CD4-positive, alpha-beta T cell treated with Interleukin-12 subunit alpha and Interleukin-12 subunit beta, for 1 hour (primary cell): ENCODE measurements at regions not wholly inside any gene's neighbourhood (a gene's known extent, or its start where the extent isn't known, plus 50 kb on each side); places are given as distances from the start of the nearest gene placed in this dataset.

Source experiments
- DNase-seq: peaks from one replicate; pipeline ENCODE4 v3.0.0-alpha.2; 2020

DNA sequence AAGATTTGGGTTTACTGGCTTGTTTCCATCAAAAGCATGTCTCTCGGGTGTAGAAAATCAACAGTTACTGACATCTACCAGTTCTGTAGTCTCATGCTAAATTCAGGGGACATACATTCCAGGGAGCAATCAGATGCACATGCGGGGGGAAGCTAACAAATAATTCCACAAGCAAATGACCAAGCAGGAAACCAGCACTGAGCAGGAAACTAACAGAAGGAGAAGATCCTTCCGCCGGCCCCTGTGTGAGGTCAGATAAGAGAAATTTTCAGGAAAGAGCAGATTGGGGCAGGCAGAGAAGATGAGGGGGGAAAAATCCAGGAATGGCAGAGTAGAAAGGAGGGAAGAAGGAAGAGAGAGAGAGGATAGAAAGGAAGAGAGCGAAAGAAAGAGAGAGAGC lies 127.6 kb upstream of the TMCC3 start:
- DNase-seq: no peak

DNA sequence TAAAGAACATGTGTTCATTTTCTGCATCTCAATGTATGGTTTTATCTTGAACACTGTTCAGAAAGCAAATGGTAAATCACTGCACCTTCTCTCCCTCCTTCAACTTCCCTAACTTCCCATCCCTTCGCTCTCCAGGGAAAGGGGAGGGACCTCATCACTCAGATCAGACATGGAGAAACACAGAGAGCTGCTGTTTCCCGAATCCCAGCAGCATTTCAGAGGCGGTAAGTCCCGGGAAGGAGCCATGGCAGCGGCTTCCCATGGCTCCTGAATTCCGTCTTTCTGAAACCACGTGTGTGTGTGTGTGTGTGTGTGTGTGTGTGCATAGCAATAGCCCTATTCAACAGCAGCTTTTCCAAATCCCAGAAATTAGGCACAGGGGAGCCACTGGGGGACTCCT lies 125.4 kb upstream of the TMCC3 start:
- DNase-seq: no peak

DNA sequence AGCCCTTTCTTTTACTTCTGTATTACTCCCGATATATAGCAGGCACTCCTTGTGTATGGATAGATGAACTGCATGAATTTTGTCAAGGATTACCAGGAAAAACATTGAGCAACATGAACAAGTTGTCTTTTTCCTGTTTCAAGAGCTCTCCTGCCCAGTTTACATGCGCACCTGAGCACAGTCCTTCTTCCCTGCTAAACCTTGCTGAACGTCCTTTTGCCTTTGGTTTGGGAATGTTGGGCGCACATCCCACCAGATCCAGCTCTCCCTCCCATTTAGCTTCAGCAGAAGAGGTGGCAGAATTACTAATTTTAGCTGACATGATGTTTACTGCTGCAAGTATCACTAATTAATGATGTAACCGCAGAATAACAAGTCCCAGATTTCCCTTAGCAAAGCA lies 121.4 kb upstream of the TMCC3 start:
- no peak for DNase-seq

GRCh38 chr12:94771199-94771598 lies 120.8 kb upstream of the TMCC3 start:
- DNase-seq: no peak

- no peak for DNase-seq
These were observed 120.4 kb upstream of the TMCC3 start for GRCh38 chr12:94770791-94771190.

- no peak for DNase-seq
These were observed 119.7 kb upstream of the TMCC3 start for GRCh38 chr12:94769776-94770759.

- DNase-seq: no peak
These were observed 118.7 kb upstream of the TMCC3 start for GRCh38 chr12:94769047-94769420.

GRCh38 chr12:94768398-94769046 lies 118.2 kb upstream of the TMCC3 start:
- no peak for DNase-seq

GRCh38 chr12:94767956-94768355 lies 117.6 kb upstream of the TMCC3 start:
- no peak for DNase-seq

DNA sequence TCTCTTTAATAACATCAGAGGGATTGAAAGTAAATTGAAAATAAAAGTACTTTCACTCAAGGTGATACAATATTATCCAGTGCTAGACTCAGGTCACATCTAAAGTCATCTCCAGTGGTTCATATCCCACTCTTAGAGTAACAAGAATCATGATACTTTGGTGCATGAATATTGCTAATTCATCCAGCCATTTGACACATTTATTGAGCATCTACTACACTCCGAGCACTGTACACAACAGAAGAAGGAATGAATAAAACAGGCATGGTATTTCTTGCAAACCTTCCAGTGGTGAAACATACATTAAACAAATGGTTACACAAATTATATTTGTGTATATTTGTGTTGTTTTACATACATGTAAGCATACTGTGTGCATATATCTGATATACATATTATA lies 116.0 kb upstream of the TMCC3 start:
- no peak for DNase-seq

DNA sequence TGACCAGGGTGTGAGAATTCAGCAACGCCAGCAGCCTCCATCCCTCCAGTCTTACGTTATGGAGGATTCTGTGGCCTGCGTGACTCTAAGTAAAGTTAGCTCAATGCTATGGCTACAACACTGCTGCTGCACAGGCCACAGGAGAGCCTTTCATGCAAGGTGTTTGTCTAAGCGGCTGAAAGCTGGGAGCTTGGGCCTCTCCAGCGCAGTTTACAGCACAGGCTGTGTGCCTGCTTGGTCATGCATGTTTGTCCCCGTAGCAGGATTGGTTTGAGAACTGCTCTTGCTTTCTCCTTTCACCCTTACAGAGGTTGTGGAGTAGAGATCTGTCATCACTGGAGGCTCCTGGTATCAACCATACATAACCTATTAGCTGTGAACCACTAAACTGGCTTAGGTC lies 113.1 kb upstream of the TMCC3 start:
- DNase-seq: no peak

DNA sequence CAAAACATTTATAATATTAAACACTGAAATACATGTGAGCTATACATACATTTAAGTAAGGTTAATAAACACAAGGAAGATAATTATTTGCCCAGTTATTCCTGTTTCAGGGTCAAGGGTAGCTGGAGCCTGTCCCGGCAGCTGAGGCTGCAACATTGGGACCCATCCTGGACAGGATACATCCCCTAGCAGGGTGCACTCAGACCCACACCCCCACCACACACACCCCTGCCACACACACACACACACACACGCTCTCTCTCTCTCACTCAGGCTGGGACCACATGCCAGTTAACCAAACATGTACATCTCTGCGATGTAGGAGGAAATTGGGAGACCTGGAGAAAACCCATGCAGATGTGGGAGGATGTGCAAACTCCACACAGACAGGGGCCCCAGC lies 112.6 kb upstream of the TMCC3 start:
- DNase-seq: no peak

- DNase-seq: no peak
These were observed 112.0 kb upstream of the TMCC3 start for GRCh38 chr12:94762259-94762942.

GRCh38 chr12:94761559-94761958 lies 111.2 kb upstream of the TMCC3 start:
- no peak for DNase-seq

DNA sequence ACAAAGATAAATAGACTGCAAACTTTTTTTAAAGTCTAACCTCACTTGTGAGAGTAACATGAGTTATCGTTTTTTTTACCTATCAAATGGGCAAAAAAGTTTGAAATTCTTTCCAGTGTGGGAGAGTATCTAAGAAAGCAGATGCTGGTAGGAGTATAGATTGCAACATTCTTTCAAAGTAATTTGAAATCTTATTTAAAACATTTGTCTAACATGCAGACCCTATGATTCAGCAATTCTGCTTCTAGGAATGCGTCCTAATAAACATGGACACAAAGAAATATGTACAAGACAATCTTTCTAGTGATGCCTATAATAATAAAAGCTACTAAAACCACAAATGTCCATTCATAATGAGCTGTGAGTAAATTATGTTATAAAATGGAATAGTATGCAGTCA lies 110.4 kb upstream of the TMCC3 start:
- DNase-seq: no peak

GRCh38 chr12:94756789-94757188 lies 106.4 kb upstream of the TMCC3 start:
- no peak for DNase-seq

- no peak for DNase-seq
These were observed 105.2 kb upstream of the TMCC3 start for GRCh38 chr12:94755598-94755997.

DNA sequence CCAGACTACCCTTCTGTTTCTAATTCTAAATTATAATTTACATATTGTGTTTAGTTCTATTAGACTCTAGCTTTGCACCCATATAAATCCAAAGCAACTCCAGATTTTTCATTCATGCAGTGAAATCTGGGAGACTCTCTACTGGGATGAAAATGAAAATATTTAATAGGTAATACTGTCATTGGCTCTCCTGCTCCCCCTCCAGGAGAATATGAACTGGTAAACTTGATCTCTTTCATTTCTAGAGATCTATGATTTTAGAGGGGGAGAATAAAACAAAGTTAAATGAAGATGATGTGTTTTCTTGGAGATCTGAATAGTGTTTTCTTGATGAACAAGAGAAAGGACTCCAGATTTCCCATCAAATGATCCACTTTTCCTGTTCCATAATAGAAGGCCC lies 104.3 kb upstream of the TMCC3 start:
- DNase-seq: no peak

DNA sequence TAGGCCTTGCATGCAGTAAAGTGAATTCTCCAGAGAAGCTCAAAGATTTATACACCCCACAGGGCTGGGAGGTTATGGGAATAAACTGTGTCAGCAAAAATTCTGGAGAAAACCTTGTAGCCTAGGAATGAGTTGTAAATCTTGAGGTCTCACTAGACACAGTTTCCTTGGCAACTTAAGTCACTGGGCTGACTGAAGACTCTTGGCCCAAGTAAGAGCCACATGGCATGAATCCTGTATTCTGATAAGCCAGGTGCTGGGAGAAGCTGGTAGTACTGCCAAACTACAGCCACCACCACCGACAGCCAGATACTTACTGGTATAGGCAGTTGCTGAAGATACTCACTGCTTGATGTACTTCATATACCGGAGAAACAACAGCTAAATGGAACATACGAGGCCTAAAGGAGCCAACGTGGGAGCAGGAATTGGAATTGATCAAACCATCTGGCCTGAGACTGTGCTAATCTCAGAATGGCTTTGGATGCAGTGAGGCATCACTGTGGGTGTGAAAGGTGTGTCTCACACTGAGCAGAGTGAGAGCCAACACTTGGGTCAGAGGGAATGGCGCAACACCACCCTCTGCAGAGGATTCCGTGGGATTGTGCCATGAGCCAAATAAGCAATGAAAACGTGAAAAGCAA lies 102.8 kb upstream of the TMCC3 start:
- DNase-seq: no peak

DNA sequence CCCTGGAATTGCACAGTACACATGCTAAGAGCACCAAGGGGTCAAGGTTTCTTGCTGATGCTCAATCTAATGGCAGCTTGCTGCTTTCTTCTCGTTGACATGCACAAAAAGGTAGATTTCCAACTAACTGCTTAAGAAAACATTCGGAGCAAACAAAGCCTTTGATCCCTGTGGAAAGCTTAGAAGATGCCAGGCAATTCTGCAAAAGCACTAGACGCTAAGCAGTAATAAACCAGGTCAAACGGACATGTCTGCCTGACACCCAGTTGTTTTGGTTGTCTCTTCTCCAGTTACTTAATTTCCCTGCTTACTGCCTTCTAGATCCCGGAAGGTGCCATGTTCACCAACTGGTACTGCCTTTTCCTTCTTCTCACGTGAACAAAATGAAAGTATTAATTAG lies 100.5 kb upstream of the TMCC3 start:
- DNase-seq: no peak

- no peak for DNase-seq
These were observed 99.5 kb upstream of the TMCC3 start for GRCh38 chr12:94749890-94750289.

GRCh38 chr12:94749455-94749854 lies 99.1 kb upstream of the TMCC3 start:
- no peak for DNase-seq

GRCh38 chr12:94748726-94749421 lies 98.5 kb upstream of the TMCC3 start:
- no peak for DNase-seq
